ENCODE measurements at regions not wholly inside any gene's neighbourhood (a gene's known extent, or its start where the extent isn't known, plus 50 kb on each side); places are given as distances from the start of the nearest gene placed in this dataset.
A peak's percentile ranks its signal among the peaks of the same experiment; 100 is the strongest.
"Not testable (repeated sequence)": the region's sequence is repeated elsewhere in the genome, so short reads cannot be mapped to it uniquely, and the experiment has no call there.

DNA sequence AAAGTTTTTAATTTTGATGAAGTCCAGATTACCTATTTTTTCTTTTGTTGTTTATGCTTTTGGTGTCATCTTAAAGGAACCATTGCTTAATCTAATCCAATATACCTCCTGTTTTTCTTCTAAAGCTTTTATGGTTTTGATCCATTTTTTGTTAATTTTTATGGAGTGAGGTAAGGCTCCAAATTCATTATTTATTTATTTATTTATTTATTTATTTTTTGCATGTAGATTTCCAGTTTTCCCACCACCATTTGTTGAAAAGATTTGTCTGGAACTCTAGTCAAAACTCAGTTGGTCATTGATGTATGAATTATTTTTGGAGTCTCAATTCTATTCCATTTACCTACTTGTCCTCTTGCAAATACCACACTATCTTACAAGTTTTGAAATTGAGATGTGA, 99.4 kb upstream of the RBMS1 start:
- no peak overlapping the region for H3K27ac ChIP-seq (ENCODE audit: low read depth in 1 of 3, low read length in 2 of 3)
- FAIRE-seq = no peak

DNA sequence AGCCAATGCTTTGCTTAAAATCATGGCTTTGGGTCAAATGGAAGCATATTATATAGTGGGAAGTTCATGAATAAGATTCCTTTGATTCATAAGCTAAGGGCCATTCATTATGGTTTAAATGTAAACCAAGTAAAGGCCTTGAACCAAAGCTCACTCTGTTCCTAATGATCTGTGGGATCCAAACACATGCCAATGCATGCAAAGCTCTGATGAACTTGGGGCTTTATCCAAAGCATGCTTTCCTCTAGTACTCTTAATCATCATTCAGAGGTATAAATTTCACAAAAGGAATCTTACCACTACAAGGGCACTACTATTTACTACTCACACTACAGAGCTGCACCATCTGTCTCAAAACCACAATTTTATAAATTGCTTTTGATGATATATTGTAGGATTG, 102.8 kb upstream of the RBMS1 start:
- H3K27ac ChIP-seq (ENCODE audit: low read depth in 1 of 3, low read length in 2 of 3) = no peak overlapping the region
- peaks cover 0 to 2% (median 0%) of the 10 kb centered on the region in 3 donors for H3K4me1 ChIP-seq (ENCODE audit: control insufficient read depth in 3 of 3, insufficient read depth in 2 of 3, low read depth in 1 of 3, low read length in 2 of 3)
- no peaks in the 10 kb centered on the region for H3K27me3 ChIP-seq (ENCODE audit: control insufficient read depth in 3 of 3, insufficient read depth in 3 of 3, low read length in 3 of 3)
- FAIRE-seq (no peak), DNase-seq (no peak)
- no peaks in the 10 kb centered on the region for H3K9me3 ChIP-seq (ENCODE audit: control insufficient read depth in 2 of 2, insufficient read depth in 1 of 2, low read depth in 1 of 2, low read length in 1 of 2)
- no peaks in the 10 kb centered on the region for H3K36me3 ChIP-seq (ENCODE audit: control insufficient read depth in 3 of 3, insufficient read depth in 2 of 3, low read depth in 1 of 3, low read length in 3 of 3)
- no peak overlapping the region for H3K4me3 ChIP-seq (ENCODE audit: low read depth in 1 of 3, low read length in 3 of 3)

More for the DNA sequence above, 99.4 kb upstream of the RBMS1 start:
- Histone ChIP-seq H3K4me3 (ENCODE audit: low read depth in 1 of 3, low read length in 3 of 3) (no peak overlapping the region), H3K27me3 (ENCODE audit: control insufficient read depth in 3 of 3, insufficient read depth in 3 of 3, low read length in 3 of 3) (no peaks in the 10 kb centered on the region), H3K9me3 (ENCODE audit: control insufficient read depth in 2 of 2, insufficient read depth in 1 of 2, low read depth in 1 of 2, low read length in 1 of 2) (no peaks in the 10 kb centered on the region), H3K4me1 (ENCODE audit: control insufficient read depth in 3 of 3, insufficient read depth in 2 of 3, low read depth in 1 of 3, low read length in 2 of 3) (no peaks in the 10 kb centered on the region), H3K36me3 (ENCODE audit: control insufficient read depth in 3 of 3, insufficient read depth in 2 of 3, low read depth in 1 of 3, low read length in 3 of 3) (no peaks in the 10 kb centered on the region)
- DNase-seq = no peak

DNA sequence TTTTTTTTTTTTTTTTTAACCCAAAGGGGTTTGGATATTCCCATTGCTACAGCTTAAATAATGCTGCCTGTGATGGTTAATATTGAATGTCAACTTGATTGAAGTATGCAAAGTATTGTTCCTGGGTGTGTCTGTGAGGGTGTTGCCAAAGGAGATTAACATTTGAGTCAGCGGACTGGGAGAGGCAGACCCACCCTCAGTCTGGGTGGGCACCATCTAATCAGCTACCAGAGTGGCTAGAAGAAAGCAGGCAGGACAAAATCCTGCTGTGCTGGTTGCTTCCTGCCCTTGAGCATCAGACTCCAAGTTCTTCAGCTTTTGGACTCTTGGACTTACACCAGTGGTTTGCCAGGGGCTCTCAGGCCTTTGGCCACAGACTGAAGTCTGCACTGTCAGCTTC, 106.8 kb upstream of the RBMS1 start:
- not testable (repeated sequence) for H3K27me3 ChIP-seq (ENCODE audit: control insufficient read depth in 3 of 3, insufficient read depth in 3 of 3, low read length in 3 of 3); FAIRE-seq; H3K9me3 ChIP-seq (ENCODE audit: control insufficient read depth in 2 of 2, insufficient read depth in 1 of 2, low read depth in 1 of 2, low read length in 1 of 2); H3K36me3 ChIP-seq (ENCODE audit: control insufficient read depth in 3 of 3, insufficient read depth in 2 of 3, low read depth in 1 of 3, low read length in 3 of 3); H3K4me3 ChIP-seq (ENCODE audit: low read depth in 1 of 3, low read length in 3 of 3); H3K27ac ChIP-seq (ENCODE audit: low read depth in 1 of 3, low read length in 2 of 3); H3K4me1 ChIP-seq (ENCODE audit: control insufficient read depth in 3 of 3, insufficient read depth in 2 of 3, low read depth in 1 of 3, low read length in 2 of 3)
- 8 to 60% (median 55%) methylated on average over 1 of the region's 1 CpG for WGBS, 3 donors
- DNase-seq = peak in 1 of 2 donors; percentile 56

DNA sequence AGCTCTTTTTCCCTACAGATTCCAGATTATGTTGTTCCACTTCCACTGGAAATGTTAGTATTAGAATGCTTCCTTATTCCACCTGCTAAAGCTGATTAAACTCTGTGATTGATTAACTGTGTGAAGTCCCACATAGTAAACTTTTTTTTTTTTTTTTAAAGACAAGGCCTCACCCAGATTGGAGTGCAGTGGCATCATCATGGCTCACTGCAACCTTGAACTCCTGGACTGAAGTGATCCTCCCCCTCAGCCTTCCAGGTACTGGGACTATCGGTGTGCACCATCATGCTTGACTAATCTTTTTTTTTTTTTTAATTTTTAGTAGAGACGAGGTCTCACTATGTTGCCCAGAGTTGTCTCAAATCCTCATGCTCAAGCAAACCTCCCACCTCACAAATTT, 108.5 kb upstream of the RBMS1 start:
- H3K27ac ChIP-seq (ENCODE audit: low read depth in 1 of 3, low read length in 2 of 3) = no peak overlapping the region
- no peaks in the 10 kb centered on the region for H3K27me3 ChIP-seq (ENCODE audit: control insufficient read depth in 3 of 3, insufficient read depth in 3 of 3, low read length in 3 of 3)
- no peaks in the 10 kb centered on the region for H3K9me3 ChIP-seq (ENCODE audit: control insufficient read depth in 2 of 2, insufficient read depth in 1 of 2, low read depth in 1 of 2, low read length in 1 of 2)
- H3K4me1 ChIP-seq (ENCODE audit: control insufficient read depth in 3 of 3, insufficient read depth in 2 of 3, low read depth in 1 of 3, low read length in 2 of 3) = peaks cover 0 to 4% (median 0%) of the 10 kb centered on the region in 3 donors
- no peak overlapping the region for H3K4me3 ChIP-seq (ENCODE audit: low read depth in 1 of 3, low read length in 3 of 3)
- 22 to 66% (median 65%) methylated on average over 2 of the region's 2 CpGs for WGBS, 3 donors
- FAIRE-seq (no peak), DNase-seq (peak; percentile 24 to 87)
- H3K36me3 ChIP-seq (ENCODE audit: control insufficient read depth in 3 of 3, insufficient read depth in 2 of 3, low read depth in 1 of 3, low read length in 3 of 3) = no peaks in the 10 kb centered on the region

DNA sequence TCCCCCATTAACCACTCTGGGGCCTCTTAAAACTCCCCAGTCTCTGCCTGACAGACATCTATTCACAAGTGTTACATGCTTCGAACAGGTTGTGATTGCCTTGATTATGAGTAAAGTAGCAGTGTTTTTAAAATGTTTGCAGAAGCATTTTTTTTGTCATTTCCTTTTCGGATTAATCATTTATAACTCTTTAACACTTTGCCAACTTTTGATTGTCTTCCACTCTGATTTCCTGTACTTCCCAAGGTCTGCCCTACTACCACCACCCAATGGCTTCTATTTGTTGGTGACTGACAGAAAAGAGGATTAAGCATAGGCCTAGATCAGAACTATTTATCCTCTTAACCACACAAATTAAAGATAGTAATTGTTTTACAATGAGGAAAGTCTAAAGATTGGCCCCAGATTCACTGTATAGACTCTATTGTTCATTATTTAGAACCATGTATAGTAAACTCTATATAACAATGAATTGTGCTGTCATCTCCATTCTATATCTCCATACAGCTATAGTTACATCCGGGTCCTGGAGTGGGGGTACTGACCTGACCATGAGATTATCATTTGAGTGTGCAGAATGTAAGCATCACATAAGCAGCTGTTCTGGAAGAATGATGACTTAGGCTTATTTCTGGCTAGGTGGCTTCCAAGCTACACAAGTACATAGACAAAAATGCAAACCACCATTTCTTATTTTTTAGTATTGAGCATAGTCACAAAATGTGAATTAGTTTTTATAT, 110.3 kb upstream of the RBMS1 start:
- FAIRE-seq (no peak), DNase-seq (peak in 1 of 2 donors; percentile 55)
- 12 to 47% (median 31%) methylated on average over 3 of the region's 3 CpGs for WGBS, 3 donors
- Histone ChIP-seq H3K4me3 (ENCODE audit: low read depth in 1 of 3, low read length in 3 of 3) (no peak overlapping the region), H3K4me1 (ENCODE audit: control insufficient read depth in 3 of 3, insufficient read depth in 2 of 3, low read depth in 1 of 3, low read length in 2 of 3) (peaks cover 0 to 4% (median 0%) of the 10 kb centered on the region in 3 donors), H3K27me3 (ENCODE audit: control insufficient read depth in 3 of 3, insufficient read depth in 3 of 3, low read length in 3 of 3) (no peaks in the 10 kb centered on the region), H3K36me3 (ENCODE audit: control insufficient read depth in 3 of 3, insufficient read depth in 2 of 3, low read depth in 1 of 3, low read length in 3 of 3) (no peaks in the 10 kb centered on the region), H3K9me3 (ENCODE audit: control insufficient read depth in 2 of 2, insufficient read depth in 1 of 2, low read depth in 1 of 2, low read length in 1 of 2) (no peaks in the 10 kb centered on the region), H3K27ac (ENCODE audit: low read depth in 1 of 3, low read length in 2 of 3) (no peak overlapping the region)

DNA sequence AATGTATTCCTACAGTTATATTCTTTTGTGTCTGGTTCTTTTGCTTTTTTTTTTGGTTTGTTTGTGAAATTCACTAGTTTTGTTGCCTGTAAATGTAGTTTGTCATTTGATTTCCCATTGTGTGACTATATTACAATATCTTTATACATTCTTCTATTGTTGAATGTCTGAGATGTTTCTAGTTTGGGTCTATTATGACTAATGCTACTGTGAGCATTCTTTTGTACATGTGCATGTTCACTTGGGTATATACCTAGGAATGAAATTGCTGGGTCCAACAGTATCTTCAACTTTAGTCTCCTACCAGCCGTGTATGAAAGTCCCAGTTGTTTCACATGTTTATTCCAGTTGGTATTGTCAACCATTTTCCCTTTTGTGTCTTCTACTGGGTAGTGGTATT, 112.7 kb upstream of the RBMS1 start:
- Histone ChIP-seq H3K4me3 (ENCODE audit: low read depth in 1 of 3, low read length in 3 of 3) (no peak overlapping the region), H3K27me3 (ENCODE audit: control insufficient read depth in 3 of 3, insufficient read depth in 3 of 3, low read length in 3 of 3) (no peaks in the 10 kb centered on the region), H3K4me1 (ENCODE audit: control insufficient read depth in 3 of 3, insufficient read depth in 2 of 3, low read depth in 1 of 3, low read length in 2 of 3) (peaks cover 3 to 7% (median 4%) of the 10 kb centered on the region in 3 donors), H3K36me3 (ENCODE audit: control insufficient read depth in 3 of 3, insufficient read depth in 2 of 3, low read depth in 1 of 3, low read length in 3 of 3) (no peaks in the 10 kb centered on the region), H3K9me3 (ENCODE audit: control insufficient read depth in 2 of 2, insufficient read depth in 1 of 2, low read depth in 1 of 2, low read length in 1 of 2) (no peaks in the 10 kb centered on the region), H3K27ac (ENCODE audit: low read depth in 1 of 3, low read length in 2 of 3) (no peak overlapping the region)
- no peak for FAIRE-seq
- DNase-seq = no peak
- WGBS, 3 donors = 94 to 97% (median 97%) methylated on average over 1 of the region's 1 CpG

DNA sequence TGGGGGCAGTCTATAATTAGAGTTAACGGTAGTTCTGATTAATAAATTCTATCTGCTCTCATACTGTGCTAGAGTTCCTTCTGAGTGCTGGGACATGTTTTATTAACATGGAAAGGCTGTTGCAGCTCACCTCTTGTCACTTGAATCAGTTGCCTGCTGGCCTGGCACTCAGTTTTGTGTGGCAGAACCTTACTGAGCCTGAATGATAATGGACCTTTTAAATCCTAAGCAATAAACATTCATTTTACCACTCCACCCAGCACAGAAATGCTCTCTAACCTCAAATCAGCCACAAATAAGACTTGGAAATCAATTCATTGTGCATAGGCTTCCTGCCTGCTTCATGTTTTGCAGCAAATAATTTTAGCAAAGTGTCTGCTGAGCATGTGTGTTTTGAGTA, 115.0 kb upstream of the RBMS1 start:
- H3K27me3 ChIP-seq (ENCODE audit: control insufficient read depth in 3 of 3, insufficient read depth in 3 of 3, low read length in 3 of 3) = no peaks in the 10 kb centered on the region
- WGBS, 3 donors = 67 to 79% (median 78%) methylated on average over 1 of the region's 1 CpG
- peaks cover 3 to 5% (median 4%) of the 10 kb centered on the region in 3 donors for H3K4me1 ChIP-seq (ENCODE audit: control insufficient read depth in 3 of 3, insufficient read depth in 2 of 3, low read depth in 1 of 3, low read length in 2 of 3)
- DNase-seq (no peak), FAIRE-seq (no peak)
- no peak overlapping the region for H3K27ac ChIP-seq (ENCODE audit: low read depth in 1 of 3, low read length in 2 of 3)
- no peaks in the 10 kb centered on the region for H3K9me3 ChIP-seq (ENCODE audit: control insufficient read depth in 2 of 2, insufficient read depth in 1 of 2, low read depth in 1 of 2, low read length in 1 of 2)
- no peaks in the 10 kb centered on the region for H3K36me3 ChIP-seq (ENCODE audit: control insufficient read depth in 3 of 3, insufficient read depth in 2 of 3, low read depth in 1 of 3, low read length in 3 of 3)
- no peak overlapping the region for H3K4me3 ChIP-seq (ENCODE audit: low read depth in 1 of 3, low read length in 3 of 3)

DNA sequence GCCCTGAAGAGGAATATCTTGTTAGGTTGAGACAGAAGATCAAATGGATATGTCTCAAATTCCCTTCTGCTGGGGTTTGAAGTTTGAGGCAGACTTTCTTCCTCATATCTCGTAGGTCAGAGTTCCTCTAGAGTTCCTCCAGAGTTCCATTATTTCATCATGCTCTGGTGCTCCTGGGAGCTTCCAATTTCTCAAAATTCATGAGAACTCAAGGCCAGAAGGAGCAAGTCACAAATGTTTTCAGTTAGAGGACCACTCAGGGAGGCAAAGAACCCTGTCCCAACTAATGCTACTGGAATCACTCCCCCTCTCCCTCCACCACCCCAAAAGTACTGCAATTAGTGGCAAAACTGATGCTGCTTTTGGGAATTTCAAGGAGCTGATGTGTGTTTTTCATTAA, 115.7 kb upstream of the RBMS1 start:
- no peak overlapping the region for H3K27ac ChIP-seq (ENCODE audit: low read depth in 1 of 3, low read length in 2 of 3)
- H3K36me3 ChIP-seq (ENCODE audit: control insufficient read depth in 3 of 3, insufficient read depth in 2 of 3, low read depth in 1 of 3, low read length in 3 of 3) = no peaks in the 10 kb centered on the region
- WGBS, 3 donors = 31 to 57% (median 48%) methylated on average over 1 of the region's 1 CpG
- no peaks in the 10 kb centered on the region for H3K27me3 ChIP-seq (ENCODE audit: control insufficient read depth in 3 of 3, insufficient read depth in 3 of 3, low read length in 3 of 3)
- H3K9me3 ChIP-seq (ENCODE audit: control insufficient read depth in 2 of 2, insufficient read depth in 1 of 2, low read depth in 1 of 2, low read length in 1 of 2) = no peaks in the 10 kb centered on the region
- DNase-seq = no peak
- no peak overlapping the region for H3K4me3 ChIP-seq (ENCODE audit: low read depth in 1 of 3, low read length in 3 of 3)
- no peak for FAIRE-seq
- H3K4me1 ChIP-seq (ENCODE audit: control insufficient read depth in 3 of 3, insufficient read depth in 2 of 3, low read depth in 1 of 3, low read length in 2 of 3) = peaks cover 3 to 5% (median 4%) of the 10 kb centered on the region in 3 donors

DNA sequence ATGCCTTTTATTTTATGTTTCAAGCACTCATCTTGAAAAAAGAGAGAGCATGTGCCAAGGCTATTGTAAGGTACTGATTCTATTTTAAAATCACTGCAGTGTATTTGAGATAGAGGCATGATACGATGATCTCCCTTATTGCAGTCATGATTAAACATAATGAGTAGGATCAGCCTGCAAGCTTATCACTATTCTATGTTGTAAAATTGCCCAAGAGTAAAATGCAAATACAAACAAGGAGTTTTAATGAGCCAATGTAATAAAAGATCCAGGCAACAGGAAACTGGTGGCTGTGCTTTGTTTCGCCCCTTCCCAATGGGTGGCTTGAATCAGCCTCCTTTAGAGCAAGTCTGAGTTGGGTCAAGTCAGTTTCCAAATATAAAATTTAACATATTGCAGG, 116.4 kb upstream of the RBMS1 start:
- Histone ChIP-seq H3K4me1 (ENCODE audit: control insufficient read depth in 3 of 3, insufficient read depth in 2 of 3, low read depth in 1 of 3, low read length in 2 of 3) (peaks cover 3 to 5% (median 4%) of the 10 kb centered on the region in 3 donors), H3K27me3 (ENCODE audit: control insufficient read depth in 3 of 3, insufficient read depth in 3 of 3, low read length in 3 of 3) (no peaks in the 10 kb centered on the region), H3K9me3 (ENCODE audit: control insufficient read depth in 2 of 2, insufficient read depth in 1 of 2, low read depth in 1 of 2, low read length in 1 of 2) (no peaks in the 10 kb centered on the region), H3K4me3 (ENCODE audit: low read depth in 1 of 3, low read length in 3 of 3) (no peak overlapping the region), H3K27ac (ENCODE audit: low read depth in 1 of 3, low read length in 2 of 3) (no peak overlapping the region), H3K36me3 (ENCODE audit: control insufficient read depth in 3 of 3, insufficient read depth in 2 of 3, low read depth in 1 of 3, low read length in 3 of 3) (no peaks in the 10 kb centered on the region)
- DNase-seq (peak; percentile 16 to 72), FAIRE-seq (no peak)
- WGBS, 3 donors = 20 to 60% (median 37%) methylated on average over 2 of the region's 2 CpGs
